ENCODE measurements at regions not wholly inside any gene's neighbourhood (a gene's known extent, or its start where the extent isn't known, plus 50 kb on each side); places are given as distances from the start of the nearest gene placed in this dataset.
A peak's percentile ranks its signal among the peaks of the same experiment; 100 is the strongest.

GRCh38 chr6:165804331-165805066, 141.5 kb upstream of the PDE10A start:
- peak; percentile 28 to 60 for ATAC-seq
- intact Hi-C loops (cut with DNase I) = no loop called here
- DNase-seq = no peak

- ATAC-seq (peak; percentile 44 to 67), DNase-seq (no peak)
- intact Hi-C loops (cut with DNase I) = no loop called here
Observed at GRCh38 chr6:165800337-165800736, 137.3 kb upstream of the PDE10A start.

DNA sequence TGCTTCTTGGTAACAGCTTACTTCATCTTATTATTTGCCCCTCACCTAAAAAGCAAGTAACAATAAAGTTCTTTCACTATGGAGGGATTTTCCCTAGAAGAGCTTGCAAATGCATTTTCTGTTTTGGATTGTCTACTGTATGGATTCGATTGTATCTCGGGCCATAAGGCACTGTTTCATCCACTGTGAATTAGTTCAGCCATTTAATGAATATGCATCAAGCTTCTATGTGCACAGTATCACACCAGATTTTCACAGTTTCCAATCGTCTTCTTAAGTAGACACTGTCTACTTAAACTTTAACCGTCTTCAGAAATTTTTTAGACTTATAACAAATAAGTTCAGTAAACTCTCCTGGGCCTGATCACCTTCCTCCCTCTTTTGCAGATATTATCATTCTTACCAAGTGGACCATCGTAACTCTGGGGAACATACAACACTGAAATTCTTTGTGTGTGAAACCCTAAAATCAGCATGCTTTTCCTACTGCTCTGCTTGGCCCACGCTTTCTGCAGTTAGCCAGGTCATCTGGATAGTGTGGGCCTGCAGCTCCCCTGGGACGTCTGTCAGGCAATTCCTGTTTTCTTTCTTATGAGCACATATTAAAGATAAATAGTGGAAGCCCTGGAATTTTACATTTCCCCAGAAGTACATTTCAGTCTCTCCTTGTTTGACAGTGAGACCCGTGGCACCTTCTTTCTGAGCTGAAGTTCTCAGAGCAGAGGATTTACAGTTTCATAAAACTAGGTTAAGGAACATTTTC, 136.5 kb upstream of the PDE10A start:
- peak in 1 of 2 donors; percentile 56 for ATAC-seq
- peak; percentile 33 for DNase-seq
- intact Hi-C loops (cut with DNase I) = no loop called here

DNA sequence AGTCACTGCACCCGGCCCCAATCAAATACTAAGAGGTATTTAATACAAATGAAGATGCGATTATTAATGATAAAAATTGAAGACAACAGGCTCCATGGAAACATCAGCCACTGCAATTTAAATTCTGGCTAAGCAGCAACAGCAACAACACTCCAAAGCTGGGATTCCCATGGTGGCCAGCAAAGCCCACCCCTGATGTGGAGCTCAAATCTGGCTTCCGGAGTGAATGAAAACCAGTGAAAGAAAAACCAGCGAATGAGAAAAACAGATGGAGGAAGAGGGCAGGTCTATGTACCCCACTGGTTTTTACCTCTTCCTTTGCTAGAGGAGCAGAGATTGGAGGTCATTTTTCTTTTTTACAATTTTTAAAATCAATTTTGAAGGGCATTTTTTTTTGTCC, 135.9 kb upstream of the PDE10A start:
- no peak for DNase-seq
- no peak for ATAC-seq
- intact Hi-C loops (cut with DNase I) = no loop called here

- ATAC-seq (no peak), DNase-seq (no peak)
- intact Hi-C loops (cut with DNase I) = no loop called here
Observed at GRCh38 chr6:165794179-165794601, 131.1 kb upstream of the PDE10A start.

- DNase-seq = no peak
- intact Hi-C loops (cut with DNase I) = no loop called here
- ATAC-seq = no peak
Observed at GRCh38 chr6:165793287-165793825, 130.3 kb upstream of the PDE10A start.

DNA sequence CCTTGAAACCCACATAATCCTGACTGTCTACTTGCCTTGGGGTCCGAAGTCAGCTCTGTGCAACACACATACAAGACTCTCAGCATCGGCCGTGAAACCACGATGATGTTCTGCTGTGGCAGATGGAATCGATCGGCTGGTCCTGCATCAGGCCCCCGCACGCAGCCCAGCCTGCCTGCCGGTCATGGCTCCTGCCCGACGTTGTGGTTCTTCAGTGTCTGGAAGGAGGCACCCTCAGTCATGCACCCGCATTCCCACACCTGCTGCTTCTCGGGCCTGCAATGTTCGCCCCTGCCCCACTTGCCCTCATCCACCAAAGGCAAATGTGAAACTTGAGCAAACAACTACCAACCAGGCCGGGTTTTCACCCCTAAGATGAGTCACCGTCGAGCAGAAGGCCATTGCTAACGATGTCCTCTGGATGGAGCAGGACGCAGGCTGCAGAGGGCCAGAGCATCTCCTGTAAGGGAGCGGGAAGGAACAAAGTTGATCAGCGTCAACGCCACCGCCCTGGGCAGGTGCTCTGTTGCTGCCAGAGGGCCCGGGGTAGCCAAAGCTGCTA, 128.9 kb upstream of the PDE10A start:
- intact Hi-C loops (cut with DNase I) = no loop called here
- no peak for DNase-seq

DNA sequence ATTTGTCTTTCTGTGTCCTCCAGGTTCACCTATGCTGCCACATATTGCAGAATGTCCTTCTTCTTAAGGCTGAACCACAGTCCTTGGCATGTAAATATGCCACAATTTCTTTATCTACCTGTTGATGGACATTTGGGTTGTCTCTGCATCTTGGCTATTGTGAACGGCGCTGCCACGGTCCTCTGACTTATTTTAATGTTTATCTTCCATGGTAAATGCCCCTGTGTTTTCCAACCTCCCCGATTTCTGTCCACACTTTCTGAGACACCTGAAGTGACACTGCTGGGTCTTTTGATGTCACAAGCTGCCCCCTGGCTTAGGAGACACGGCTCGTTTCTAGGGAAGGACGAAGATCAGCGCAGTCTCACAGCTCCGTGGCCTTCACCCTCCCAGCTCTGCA, 128.3 kb upstream of the PDE10A start:
- no peak for ATAC-seq
- no peak for DNase-seq
- intact Hi-C loops (cut with DNase I) = no loop called here

More for the DNA sequence above, 128.9 kb upstream of the PDE10A start:
- ATAC-seq = no peak

- ATAC-seq (no peak), DNase-seq (no peak)
- intact Hi-C loops (cut with DNase I) = no loop called here
Observed at GRCh38 chr6:165782812-165783211, 119.8 kb upstream of the PDE10A start.

GRCh38 chr6:165782134-165782533, 119.1 kb upstream of the PDE10A start:
- DNase-seq (no peak), ATAC-seq (no peak)
- intact Hi-C loops (cut with DNase I) = no loop called here

GRCh38 chr6:165777680-165778079, 114.6 kb upstream of the PDE10A start:
- no peak for DNase-seq
- intact Hi-C loops (cut with DNase I) = no loop called here
- no peak for ATAC-seq

GRCh38 chr6:165776691-165777090, 113.7 kb upstream of the PDE10A start:
- no peak for ATAC-seq
- no peak for DNase-seq
- intact Hi-C loops (cut with DNase I) = no loop called here

DNA sequence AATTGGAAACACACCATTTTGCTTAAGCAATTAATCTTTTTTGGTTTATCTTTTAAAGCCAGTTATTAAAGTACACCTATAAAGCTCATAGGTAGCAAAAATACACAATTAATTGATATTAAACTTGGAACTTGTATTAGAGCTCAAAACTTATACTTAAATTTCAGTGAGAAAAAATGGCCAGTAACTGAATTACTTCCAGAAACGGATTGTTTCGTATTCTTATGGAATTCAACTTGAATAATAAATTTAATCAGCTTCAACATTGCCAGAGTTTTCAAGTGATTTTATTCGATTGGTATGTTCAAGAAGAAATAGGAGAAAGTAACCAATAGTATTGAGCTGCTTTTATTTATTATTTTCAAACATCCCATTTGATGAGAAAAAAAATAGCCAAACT, 112.7 kb upstream of the PDE10A start:
- intact Hi-C loops (cut with DNase I) = no loop called here
- no peak for DNase-seq
- ATAC-seq = no peak

- intact Hi-C loops (cut with DNase I) = no loop called here
- DNase-seq = peak; percentile 55
Observed at GRCh38 chr6:165774903-165775601, 112.0 kb upstream of the PDE10A start.

GRCh38 chr6:165770397-165771082, 107.5 kb upstream of the PDE10A start:
- ATAC-seq (no peak), DNase-seq (no peak)
- intact Hi-C loops (cut with DNase I) = no loop called here

More at GRCh38 chr6:165774903-165775601, 112.0 kb upstream of the PDE10A start:
- ATAC-seq = peak; percentile 50 to 84

- intact Hi-C loops (cut with DNase I) = no loop called here
- DNase-seq (no peak), ATAC-seq (no peak)
Observed at GRCh38 chr6:165769884-165770283, 106.8 kb upstream of the PDE10A start.

- no peak for DNase-seq
- ATAC-seq = no peak
- intact Hi-C loops (cut with DNase I) = no loop called here
Observed at GRCh38 chr6:165769401-165769800, 106.4 kb upstream of the PDE10A start.

DNA sequence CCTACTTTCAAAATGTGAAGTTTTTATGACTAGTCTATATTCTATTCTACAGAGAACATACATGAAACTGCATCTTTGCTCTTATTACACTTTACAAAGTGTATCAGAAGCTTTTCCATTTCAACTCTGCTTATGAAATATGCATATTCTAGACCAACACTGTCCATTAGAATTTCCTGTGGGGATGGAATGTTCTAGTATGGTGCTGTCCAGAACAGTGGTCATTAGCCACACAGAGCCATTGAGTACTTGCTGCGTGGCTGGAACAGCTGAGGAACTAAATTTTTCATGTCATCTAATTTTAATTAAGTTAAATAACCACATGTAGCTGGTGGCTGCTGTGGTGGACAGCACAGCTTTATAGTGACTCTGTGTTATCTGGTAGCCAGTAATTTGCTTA, 105.9 kb upstream of the PDE10A start:
- intact Hi-C loops (cut with DNase I) = no loop called here
- no peak for ATAC-seq
- no peak for DNase-seq

DNA sequence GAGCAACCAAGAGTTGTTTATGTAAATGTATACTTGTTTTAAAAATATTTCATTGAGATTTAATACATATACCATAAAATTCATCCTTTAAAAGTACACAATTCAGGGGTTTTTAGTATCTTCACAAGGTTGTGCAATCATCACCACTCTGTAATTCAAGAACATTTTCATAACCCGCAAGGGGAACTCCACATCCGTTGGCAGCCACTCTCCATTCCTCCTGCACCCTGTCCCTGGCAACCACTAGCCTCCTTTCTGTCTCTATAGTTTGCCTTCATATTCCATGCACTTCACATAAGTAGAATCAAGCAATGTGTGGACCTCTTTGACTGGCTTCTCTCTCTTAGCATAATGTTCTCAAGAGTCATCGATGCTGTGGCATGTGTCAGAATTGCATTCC, 104.2 kb upstream of the PDE10A start:
- ATAC-seq = no peak
- intact Hi-C loops (cut with DNase I) = no loop called here

More for the DNA sequence above, 104.2 kb upstream of the PDE10A start:
- no peak for DNase-seq

Data from left cardiac atrium (tissue), 4 donors.